GM21367 (cell line): ENCODE measurements at regions not wholly inside any gene's neighbourhood (a gene's known extent, or its start where the extent isn't known, plus 50 kb on each side); places are given as distances from the start of the nearest gene placed in this dataset.
"Not testable (repeated sequence)": the region's sequence is repeated elsewhere in the genome, so short reads cannot be mapped to it uniquely, and the experiment has no call there.

Source experiments
- ATAC-seq: cut with Tn5 transposase; IDR thresholded peaks from one replicate; pipeline ENCODE4 v1.9.1; 2021; ENCODE audit not compliant: unreplicated experiment

- peak; percentile 75 for ATAC-seq
Observed at GRCh38 chr12:76183459-76184186, 99.1 kb upstream of the NAP1L1 start.

- ATAC-seq, result no peak
Observed at GRCh38 chr12:76180401-76181277, 96.2 kb upstream of the NAP1L1 start.

GRCh38 chr12:76178452-76178851 lies 94.0 kb upstream of the NAP1L1 start:
- no peak for ATAC-seq

DNA sequence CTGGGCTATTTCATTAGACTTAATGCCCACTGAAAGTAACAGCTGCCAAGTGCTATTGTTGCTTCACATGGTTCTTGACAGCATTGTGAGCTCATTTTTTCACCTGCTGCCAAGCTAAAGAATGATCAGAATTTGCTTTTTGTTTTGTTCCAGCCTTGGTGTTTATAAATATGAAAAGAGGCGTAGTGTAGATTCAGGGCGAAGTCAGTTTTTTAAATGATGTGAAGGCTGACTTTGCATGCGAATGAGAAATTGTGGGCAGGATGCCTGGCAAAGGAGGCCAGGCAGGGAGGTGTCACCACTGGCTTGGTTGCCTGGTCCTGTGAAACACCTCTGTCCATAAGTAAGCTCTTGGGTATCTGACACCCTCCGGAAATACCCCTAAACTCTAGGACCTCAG lies 93.3 kb upstream of the NAP1L1 start:
- ATAC-seq, result no peak

GRCh38 chr12:76176940-76177339 lies 92.5 kb upstream of the NAP1L1 start:
- no peak for ATAC-seq

DNA sequence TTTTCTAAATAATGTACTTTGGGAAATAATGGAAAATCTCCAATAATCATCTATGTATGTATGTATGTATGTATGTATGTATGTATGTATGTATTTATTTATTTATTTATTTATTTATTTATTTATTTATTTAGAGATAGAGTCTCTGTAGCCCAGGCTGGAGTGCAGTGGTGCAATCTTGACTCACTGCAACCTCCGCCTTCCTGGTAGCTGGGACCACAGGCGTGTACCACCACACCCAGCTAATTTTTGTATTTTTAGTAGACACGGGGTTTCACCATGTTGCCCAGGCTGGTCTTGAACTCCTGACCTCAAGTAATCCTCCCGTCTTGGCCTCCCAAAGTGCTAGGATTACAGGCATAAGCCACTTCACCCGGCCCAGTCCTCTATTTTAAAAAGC lies 91.5 kb upstream of the NAP1L1 start:
- not testable (repeated sequence) for ATAC-seq

GRCh38 chr12:76173756-76174155 lies 89.3 kb upstream of the NAP1L1 start:
- no peak for ATAC-seq

GRCh38 chr12:76158518-76159321 lies 74.2 kb upstream of the NAP1L1 start:
- ATAC-seq, result peak; percentile 96

DNA sequence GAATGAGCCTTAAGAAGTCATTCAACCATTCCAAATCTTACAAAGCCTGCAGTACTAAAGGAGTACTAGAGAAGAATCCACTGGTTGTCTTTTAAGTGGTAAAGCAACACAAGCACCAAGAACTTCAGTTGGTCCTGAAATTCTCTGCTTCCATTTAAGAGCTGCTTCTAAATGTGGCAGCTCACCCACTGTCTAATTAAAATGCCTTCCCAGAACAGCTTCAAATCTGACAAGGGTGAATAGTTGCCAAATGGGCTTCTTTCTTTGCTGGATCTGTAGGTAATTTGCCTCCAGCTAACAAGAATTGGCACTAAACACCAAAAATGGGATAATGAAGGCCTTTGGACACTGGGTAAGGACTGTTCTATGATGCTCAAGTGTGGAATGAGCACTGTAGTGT lies 72.2 kb upstream of the NAP1L1 start:
- ATAC-seq, result no peak

DNA sequence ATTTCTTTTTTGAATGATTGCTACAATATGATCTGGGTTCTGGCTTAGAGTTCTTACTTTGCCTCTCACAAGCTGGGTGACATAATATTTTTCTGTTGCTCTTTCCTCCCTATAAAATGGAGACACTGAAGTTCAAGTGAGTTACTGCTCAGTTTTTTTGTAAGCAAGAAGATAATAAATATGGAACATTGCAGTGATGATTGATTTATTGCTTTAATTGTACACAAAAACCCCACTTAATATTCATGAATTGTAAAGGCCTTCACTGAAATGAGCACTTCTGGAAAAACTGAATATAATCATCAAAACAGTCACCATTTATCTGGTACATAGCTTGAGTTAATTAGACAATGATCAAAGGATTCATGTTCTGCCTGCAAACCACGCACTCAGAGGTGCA lies 71.8 kb upstream of the NAP1L1 start:
- no peak for ATAC-seq

- no peak for ATAC-seq
Observed at GRCh38 chr12:76155157-76155670, 70.7 kb upstream of the NAP1L1 start.

DNA sequence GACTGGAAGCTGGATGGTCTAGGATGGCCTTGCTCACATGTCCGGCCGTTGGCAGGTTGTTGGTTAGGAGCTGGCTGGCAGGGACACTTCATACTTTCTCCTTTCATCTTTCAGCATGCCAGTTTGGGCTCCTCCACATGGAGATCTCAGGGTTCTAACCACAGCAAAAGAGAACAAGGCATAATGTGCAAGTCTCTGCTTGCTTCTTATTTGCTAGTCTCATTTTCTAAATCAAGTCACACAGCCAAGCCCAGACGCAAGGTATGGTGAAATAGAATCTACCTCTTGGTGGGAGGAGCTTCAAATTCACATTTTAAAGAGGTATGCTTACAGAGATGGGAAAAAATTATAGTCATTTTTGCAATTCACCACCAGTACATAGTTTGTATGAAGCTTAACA lies 69.1 kb upstream of the NAP1L1 start:
- no peak for ATAC-seq

DNA sequence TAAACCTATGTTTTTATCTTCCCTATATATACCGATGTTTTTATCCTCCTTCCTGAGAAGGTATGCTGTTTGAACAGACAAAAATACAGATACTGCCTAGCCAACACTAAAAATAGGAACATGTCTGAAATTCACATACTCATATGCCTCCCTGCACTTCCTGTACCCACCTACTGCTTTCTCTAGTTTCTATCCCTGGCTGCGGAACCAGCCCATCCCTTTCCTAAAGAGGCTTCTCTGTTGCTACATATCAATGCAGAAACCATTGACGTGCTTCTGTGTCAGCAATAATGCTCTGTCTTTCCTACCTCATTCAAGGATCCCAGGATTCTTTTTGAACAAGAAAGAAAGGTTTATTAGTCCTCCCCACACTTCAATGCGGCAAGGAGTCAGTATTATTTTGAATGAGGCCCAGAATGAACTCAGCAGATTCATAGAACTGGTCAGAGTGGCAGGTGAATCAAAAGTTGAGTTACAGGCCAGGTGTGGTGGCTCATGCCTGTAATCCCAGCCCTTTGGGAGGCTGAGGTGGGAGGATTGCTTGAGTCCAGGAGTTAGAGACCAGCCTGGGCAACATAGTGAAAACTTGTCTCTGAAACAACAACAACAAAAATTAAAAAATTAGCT lies 67.8 kb upstream of the NAP1L1 start:
- peak; percentile 96 for ATAC-seq

GRCh38 chr12:76144245-76144549 lies 59.7 kb upstream of the NAP1L1 start:
- no peak for ATAC-seq

DNA sequence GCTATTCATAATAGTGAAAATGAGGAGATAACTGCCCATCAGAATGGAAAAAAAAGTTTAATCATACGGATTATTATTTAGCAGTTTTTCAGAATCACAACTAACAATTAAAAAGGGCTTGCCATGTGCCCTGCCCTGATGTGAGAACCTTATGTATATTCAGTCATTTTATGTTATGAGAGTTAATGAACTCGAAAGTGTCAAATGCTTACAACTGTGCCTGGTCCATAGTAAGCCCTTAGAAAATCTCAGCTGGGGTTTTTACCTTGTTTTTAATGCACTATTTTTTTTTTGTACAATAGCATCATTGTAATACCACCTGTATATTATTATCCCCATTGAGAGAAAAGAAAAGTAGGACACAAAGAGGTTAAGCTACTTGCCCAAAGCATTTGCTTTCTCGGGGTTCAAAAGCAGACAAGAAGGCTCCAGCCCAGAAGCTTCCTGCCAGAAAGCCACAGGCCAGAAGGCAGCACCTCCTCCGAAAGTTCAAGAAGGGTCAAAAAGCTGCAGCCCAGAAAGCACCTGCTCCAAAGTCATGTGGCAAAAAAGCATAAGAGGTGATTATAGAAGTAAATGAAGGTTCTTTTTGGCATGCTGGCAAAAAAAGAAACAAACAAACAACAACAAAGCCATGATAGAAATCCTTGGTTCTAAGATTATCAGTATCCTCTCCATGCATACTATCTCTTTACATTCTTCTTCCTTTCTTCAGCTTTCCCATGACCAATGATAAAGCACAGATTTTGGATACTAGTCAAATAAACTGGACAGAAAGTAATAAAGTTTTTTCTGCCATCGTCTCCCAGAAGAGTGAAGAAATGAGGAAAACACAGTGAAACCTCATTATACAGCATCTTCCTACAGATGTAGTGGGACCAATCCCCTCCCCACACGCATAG lies 59.1 kb upstream of the NAP1L1 start:
- peak; percentile 98 for ATAC-seq

DNA sequence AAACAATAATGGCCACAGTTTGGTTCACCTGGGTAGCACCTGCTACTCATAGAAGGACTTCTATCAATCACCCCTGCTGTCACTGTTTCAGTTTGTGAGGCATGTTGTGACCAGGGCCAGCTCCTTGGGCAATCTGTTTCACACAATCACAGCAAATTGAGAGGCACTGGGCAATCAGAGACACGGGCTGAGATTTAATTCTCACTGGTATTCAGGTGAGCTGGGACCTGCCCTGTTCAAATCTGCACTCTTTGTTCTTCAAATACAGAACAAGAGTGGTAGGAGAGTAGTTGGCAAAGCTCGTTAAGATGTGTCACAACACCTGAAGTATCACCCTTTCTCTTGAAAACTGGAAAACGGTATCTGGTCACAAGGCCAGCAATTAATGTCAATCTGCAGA lies 57.8 kb upstream of the NAP1L1 start:
- ATAC-seq, result no peak

GRCh38 chr12:76138656-76139055 lies 54.2 kb upstream of the NAP1L1 start:
- no peak for ATAC-seq

DNA sequence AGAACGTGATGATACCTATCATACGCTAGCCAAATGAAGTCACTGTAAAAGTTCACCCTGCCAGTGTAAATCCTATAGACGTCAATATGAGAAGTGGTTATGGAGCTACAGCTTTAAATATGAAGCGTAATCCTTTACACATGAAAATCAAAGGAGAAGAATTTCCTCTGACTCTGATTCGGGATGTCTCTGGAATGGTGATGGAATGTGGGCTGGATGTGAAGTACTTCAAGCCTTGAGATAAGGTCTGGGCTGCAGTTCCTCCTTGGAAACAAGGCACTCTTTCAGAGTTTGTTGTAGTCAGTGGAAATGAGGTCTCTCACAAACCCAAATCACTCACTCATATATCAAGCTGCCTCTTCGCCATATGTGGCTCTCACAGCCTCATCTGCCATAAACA lies 53.1 kb upstream of the NAP1L1 start:
- no peak for ATAC-seq

GRCh38 chr12:76135456-76135855 lies 51.0 kb upstream of the NAP1L1 start:
- no peak for ATAC-seq
